Loucy (cell line): ENCODE measurements at regions not wholly inside any gene's neighbourhood (a gene's known extent, or its start where the extent isn't known, plus 50 kb on each side); places are given as distances from the start of the nearest gene placed in this dataset.

ENCODE experiments used
- H2AFZ ChIP-seq: fragments of 200-600 bp; sonication (generic); 2 replicates; pipeline ENCODE4 v1.6.0; 2016; ENCODE audit warnings: antibody characterized with exemption, mild to moderate bottlenecking, low read length, moderate library complexity
- H3F3A ChIP-seq: fragments of 200-600 bp; 2 replicates; pipeline ENCODE4 v1.6.0; 2016; ENCODE audit warnings: antibody characterized with exemption, low read depth, mild to moderate bottlenecking
- H3K27me3 ChIP-seq: fragments of 200-600 bp; sonication (generic); 2 replicates; pipeline ENCODE4 v1.6.1; 2014; ENCODE audit warnings: low read length, mild to moderate bottlenecking; ENCODE audit not compliant: insufficient read depth, poor library complexity, severe bottlenecking
- H3K36me3 ChIP-seq: fragments of 200-600 bp; sonication (generic); 2 replicates; pipeline ENCODE4 v1.6.1; 2016; ENCODE audit warnings: low read length; ENCODE audit not compliant: insufficient read depth
- H3K4me1 ChIP-seq: fragments of 200-600 bp; sonication (generic); 2 replicates; pipeline ENCODE4 v1.5.1; 2014; ENCODE audit warnings: low read length, mild to moderate bottlenecking; ENCODE audit not compliant: insufficient read depth, poor library complexity, severe bottlenecking
- H3K4me2 ChIP-seq: fragments of 200-600 bp; sonication (generic); 2 replicates; pipeline ENCODE4 v1.6.0; 2014; ENCODE audit warnings: antibody characterized with exemption, low read length, low read depth, mild to moderate bottlenecking; ENCODE audit not compliant: poor library complexity, severe bottlenecking
- H3K4me3 ChIP-seq: fragments of 200-600 bp; sonication (generic); 2 replicates; pipeline ENCODE4 v1.5.1; 2014; ENCODE audit warnings: low read length, mild to moderate bottlenecking, mixed read lengths; ENCODE audit not compliant: poor library complexity, severe bottlenecking
- H3K79me2 ChIP-seq: fragments of 200-600 bp; sonication (generic); 2 replicates; pipeline ENCODE4 v1.6.1; 2014; ENCODE audit warnings: low read length; ENCODE audit not compliant: insufficient read depth
- H3K9ac ChIP-seq: fragments of 200-600 bp; sonication (generic); 2 replicates; pipeline ENCODE4 v1.6.0; 2014; ENCODE audit warnings: mild to moderate bottlenecking, low read depth, low read length, moderate library complexity; ENCODE audit not compliant: poor library complexity, severe bottlenecking
- H3K9me2 ChIP-seq: fragments of 200-600 bp; sonication (generic); replicated peaks from 2 replicates; pipeline ENCODE4 v1.6.1; 2016; ENCODE audit warnings: low read depth, low read length, mixed read lengths
- H3K9me3 ChIP-seq: fragments of 200-600 bp; sonication (generic); 2 replicates; pipeline ENCODE4 v1.6.1; 2014; ENCODE audit warnings: mild to moderate bottlenecking, antibody characterized with exemption, low read length, low read depth; ENCODE audit not compliant: insufficient read depth
- H4K20me1 ChIP-seq: fragments of 200-600 bp; sonication (generic); 2 replicates; pipeline ENCODE4 v1.6.0; 2014; ENCODE audit warnings: antibody characterized with exemption, low read length, mild to moderate bottlenecking; ENCODE audit not compliant: insufficient read depth, poor library complexity, severe bottlenecking
- CTCF ChIP-seq: fragments of 200-600 bp; sonication (generic); conservative IDR thresholded peaks from 2 replicates; pipeline ENCODE4 v1.5.1; 2014; ENCODE audit warnings: mild to moderate bottlenecking, antibody characterized with exemption, low read length
- EZH2phosphoT487 ChIP-seq: fragments of 200-600 bp; IDR thresholded peaks from 2 replicates; pipeline ENCODE4 v1.6.1; 2018; ENCODE audit warnings: antibody characterized with exemption, mild to moderate bottlenecking, moderate library complexity, borderline replicate concordance

- Histone ChIP-seq H3K36me3 (no peaks in the 10 kb centered on the region), H3K79me2 (no peaks in the 10 kb centered on the region), H2AFZ (no peak overlapping the region), H3K4me1 (no peaks in the 10 kb centered on the region), H3F3A (no peaks in the 10 kb centered on the region), H4K20me1 (no peaks in the 10 kb centered on the region), H3K4me3 (no peak overlapping the region), H3K9me3 (0 out of 2 replicates have a peak, but pooled peaks cover 3% of the 10 kb centered on the region), H3K9me2 (no peaks in the 10 kb centered on the region), H3K4me2 (no peak overlapping the region), H3K9ac (no peak overlapping the region), H3K27me3 (no peaks in the 10 kb centered on the region)
- TF ChIP-seq CTCF (no peak), EZH2phosphoT487 (no peak)
These were observed 1182.7 kb downstream of the AACS start for GRCh38 chr12:126247936-126248335.

GRCh38 chr12:126248871-126249403 is 1183.7 kb downstream of the AACS start:
- no peaks in the 10 kb centered on the region for H3K36me3 ChIP-seq
- H3K9me3 ChIP-seq, result 0 out of 2 replicates have a peak, but pooled peaks cover 3% of the 10 kb centered on the region
- no peaks in the 10 kb centered on the region for H3K79me2 ChIP-seq
- H3K9ac ChIP-seq, result no peak overlapping the region
- H3F3A ChIP-seq, result no peaks in the 10 kb centered on the region
- H3K27me3 ChIP-seq, result no peaks in the 10 kb centered on the region
- no peak overlapping the region for H3K4me3 ChIP-seq
- no peaks in the 10 kb centered on the region for H4K20me1 ChIP-seq
- no peaks in the 10 kb centered on the region for H3K9me2 ChIP-seq
- TF ChIP-seq EZH2phosphoT487, result no peak
- no peak for TF ChIP-seq CTCF
- H3K4me2 ChIP-seq, result no peak overlapping the region
- no peaks in the 10 kb centered on the region for H3K4me1 ChIP-seq
- H2AFZ ChIP-seq, result no peak overlapping the region

- H3K9ac ChIP-seq, result no peak overlapping the region
- TF ChIP-seq EZH2phosphoT487, result no peak
- no peak for TF ChIP-seq CTCF
- no peak overlapping the region for H2AFZ ChIP-seq
- no peaks in the 10 kb centered on the region for H3K36me3 ChIP-seq
- no peak overlapping the region for H3K4me2 ChIP-seq
- H3K79me2 ChIP-seq, result no peaks in the 10 kb centered on the region
- H4K20me1 ChIP-seq, result no peaks in the 10 kb centered on the region
- H3F3A ChIP-seq, result no peaks in the 10 kb centered on the region
- no peak overlapping the region for H3K4me3 ChIP-seq
- H3K9me2 ChIP-seq, result no peaks in the 10 kb centered on the region
- no peaks in the 10 kb centered on the region for H3K4me1 ChIP-seq
- no peaks in the 10 kb centered on the region for H3K9me3 ChIP-seq
- no peaks in the 10 kb centered on the region for H3K27me3 ChIP-seq
These were observed 1193.0 kb downstream of the AACS start for GRCh38 chr12:126258190-126258589.
